HG03097 (cell line): ENCODE measurements at regions not wholly inside any gene's neighbourhood (a gene's known extent, or its start where the extent isn't known, plus 50 kb on each side); places are given as distances from the start of the nearest gene placed in this dataset.
"Not testable (repeated sequence)": the region's sequence is repeated elsewhere in the genome, so short reads cannot be mapped to it uniquely, and the experiment has no call there.

Source experiments
- ATAC-seq: cut with Tn5 transposase; IDR thresholded peaks from one replicate; pipeline ENCODE4 v1.9.1; 2021; ENCODE audit not compliant: unreplicated experiment, low FRiP score

DNA sequence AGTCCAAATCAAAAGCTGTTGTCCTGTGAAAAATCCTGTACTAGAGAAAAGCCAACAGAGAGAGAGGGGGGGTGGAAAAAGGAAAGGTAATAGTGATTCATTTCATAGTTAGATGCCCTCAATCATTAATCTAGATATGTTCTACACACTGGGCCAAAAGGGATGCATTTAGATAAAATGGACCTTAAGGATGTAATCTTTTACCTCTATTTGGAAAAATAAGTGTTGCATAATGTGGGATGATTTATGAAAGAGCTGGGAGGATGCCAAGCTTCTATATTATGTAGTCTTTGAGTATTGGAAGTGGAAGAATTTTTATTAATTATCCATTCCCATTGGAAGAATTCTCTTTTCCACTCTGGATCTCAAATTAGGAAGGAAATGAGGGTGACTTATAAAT is 480.5 kb upstream of the ZEB2 start:
- ATAC-seq: no peak

DNA sequence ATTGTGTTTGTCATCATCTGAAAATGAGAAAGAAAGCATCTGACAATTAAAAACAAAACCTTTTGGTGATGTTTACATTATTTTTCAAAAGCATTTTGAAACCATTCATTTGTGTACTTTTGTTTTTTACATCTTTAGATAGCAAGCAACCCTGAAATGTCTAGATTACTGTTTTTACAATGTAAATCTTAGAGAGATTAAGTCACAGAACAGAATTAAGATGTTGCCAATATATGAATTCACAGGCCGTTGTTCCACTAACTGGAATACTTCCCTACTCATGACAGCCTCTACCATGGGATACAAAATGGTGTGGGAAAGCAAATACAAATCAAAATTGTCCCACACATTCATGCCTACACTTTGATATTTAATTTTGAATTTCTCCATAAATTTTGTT is 480.0 kb upstream of the ZEB2 start:
- ATAC-seq: no peak

DNA sequence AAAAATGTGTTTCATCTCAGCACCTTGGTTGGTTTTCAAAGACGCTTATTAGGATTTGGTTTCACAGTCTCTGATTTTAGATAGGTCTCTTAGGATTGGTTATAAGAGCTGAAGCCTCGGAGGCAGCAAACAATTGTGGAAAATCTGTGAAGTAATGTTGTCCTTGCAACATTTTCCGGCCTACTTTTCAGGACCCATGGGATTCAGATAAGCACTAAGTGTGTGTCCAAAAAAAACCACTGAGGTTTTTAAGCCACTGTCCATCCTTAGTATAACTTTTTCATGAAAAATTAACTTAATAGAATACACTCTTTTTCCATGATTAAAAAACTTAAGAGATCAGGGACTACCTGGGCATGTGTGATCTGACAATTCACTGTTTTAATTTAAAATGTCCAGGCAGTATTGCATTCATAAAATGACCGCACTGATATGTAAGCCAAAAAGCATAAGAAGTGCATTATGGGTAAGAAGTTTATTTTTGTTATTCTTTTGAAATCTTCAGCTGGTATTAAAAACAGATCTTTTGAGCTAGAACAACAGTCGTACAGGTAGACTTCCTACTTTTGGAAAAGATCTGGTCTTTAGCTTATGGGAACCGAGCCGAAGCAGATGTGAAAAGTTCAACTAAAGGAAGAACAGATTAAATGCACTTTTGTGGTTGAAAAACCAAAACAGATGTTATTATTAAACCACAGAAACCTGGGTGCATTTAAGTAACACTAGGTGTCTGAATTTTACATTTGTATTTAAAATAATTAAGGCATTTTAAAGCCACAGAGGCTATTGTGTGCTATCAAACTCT is 479.4 kb upstream of the ZEB2 start:
- ATAC-seq: no peak

DNA sequence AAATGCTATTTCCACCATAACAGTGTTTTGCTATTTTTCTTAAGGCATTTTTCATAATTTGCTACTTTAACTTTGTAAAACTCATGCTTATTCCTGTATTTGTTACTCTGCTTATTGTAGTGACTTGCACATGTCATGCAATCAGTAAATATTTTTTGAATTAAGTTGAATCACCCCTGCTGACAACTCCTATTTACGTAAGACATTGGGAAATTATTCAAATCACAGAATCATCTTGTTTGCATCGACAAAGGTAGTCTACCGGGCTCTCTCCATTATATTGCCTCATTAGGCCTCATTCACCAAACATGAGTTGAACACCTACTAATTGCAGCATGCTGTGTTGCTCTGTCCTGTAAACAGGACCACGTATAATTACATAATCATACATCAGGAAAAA is 478.5 kb upstream of the ZEB2 start:
- ATAC-seq: no peak

DNA sequence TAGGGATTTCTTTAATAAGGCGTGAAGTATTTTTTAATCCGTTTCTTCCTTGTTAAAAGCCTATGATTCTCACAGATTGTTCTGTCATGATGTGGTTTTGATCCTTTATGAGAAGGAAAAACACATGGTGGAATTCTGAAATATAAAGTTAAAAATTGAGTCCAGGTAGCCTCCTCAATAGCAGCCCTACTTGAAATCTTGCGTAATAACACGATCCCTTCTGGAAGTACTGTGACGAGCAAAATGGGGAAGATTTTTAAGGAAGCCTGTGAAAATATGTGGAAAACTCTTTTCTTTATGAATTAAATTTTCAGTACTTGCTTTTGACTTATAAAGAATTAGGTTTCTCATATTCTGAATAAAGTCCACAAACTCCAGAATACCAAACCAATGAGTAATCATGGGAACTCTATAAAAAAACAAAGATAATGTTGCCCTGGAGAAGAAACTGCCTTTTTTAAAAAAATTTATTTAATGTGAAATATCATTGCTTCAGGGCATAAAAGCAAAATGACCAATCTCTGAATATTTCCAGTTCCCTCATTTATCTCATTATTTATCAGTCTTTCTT is 476.4 kb upstream of the ZEB2 start:
- ATAC-seq: no peak

DNA sequence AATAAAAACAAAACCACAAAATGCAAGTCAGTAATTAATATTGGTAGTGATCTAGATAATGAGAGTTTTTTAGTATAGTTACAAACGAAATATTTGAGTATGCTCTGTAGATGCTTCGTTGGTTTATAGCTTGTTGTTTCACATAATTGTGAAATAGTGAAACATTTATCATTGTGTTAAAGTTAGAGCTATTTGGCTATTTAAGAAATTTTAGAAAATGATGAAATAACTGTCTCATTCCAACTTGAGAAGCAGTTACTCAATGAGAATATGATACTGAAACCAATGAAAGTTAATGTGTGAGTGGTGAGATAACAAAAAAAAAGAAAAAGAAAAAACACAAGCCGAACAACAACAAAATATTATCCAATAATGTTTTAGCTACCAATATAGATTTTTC is 475.6 kb upstream of the ZEB2 start:
- no peak for ATAC-seq

DNA sequence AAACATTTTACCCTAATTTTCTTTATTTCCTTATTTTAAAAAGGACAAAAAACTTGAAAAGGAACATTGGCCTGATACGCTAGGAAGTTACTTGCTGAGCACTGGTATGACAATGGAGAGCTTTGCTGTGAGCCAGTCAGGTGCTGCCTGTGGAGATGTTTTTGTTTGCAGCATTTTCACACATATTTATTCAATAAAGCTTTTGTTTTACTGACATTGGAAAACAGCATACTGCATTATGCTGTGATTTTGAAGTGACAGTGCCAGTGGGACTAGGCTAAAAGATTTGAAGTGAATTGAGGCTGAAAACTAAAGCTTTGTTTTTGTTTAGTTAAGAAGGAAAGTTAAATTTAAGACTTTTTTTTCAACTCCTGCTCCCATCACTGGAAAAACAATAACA is 470.7 kb upstream of the ZEB2 start:
- no peak for ATAC-seq

DNA sequence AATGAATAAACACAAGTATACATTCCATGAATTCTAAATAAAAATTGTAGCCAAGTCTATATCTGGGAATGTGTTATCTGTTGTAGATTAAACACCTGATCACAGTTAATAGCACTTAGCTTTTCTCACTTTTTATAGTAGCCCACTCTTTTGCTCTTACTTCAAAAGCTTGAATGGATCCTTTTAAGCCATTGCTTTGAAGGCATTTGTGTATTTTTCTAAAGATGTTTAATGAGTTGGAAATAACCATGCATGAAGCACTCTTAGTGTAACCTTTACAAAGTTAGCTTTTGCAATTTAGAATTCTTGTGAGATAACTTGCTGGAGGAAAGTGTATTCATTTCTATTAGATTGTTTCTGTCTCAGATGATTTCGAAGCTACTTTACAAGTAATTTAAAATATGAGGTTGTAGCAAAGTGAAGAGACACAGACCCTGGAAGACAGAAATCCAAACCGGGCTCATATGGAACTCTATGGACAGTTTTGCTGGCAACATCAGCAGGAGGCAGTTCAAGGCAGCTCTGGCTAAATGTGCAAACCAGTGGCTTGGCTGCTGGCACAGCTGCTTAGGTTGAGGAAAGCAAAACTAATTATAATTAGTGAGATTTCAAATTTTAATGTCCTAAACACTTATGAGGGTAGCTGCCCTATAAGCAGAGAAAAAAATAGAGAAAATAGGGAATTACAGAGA is 469.8 kb upstream of the ZEB2 start:
- no peak for ATAC-seq

DNA sequence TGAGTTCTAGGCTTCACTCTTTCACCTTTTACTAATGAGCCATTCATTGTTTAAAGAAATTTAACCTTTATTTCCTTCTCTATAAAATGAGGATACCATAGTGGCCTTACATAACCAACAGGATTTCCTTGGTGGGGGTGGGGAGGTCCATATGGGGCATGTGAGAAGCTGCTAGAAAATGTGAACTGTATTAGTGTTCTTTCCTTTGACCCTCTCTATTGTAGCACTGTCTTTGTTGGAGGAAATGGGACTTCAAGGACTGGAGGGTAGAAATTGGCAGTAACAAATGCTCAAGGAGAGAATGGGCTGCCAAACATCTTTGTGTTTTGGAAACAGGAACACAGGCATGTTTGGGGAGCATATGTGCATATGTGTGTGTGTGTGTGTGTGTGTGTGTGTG is 468.7 kb upstream of the ZEB2 start:
- no peak for ATAC-seq

DNA sequence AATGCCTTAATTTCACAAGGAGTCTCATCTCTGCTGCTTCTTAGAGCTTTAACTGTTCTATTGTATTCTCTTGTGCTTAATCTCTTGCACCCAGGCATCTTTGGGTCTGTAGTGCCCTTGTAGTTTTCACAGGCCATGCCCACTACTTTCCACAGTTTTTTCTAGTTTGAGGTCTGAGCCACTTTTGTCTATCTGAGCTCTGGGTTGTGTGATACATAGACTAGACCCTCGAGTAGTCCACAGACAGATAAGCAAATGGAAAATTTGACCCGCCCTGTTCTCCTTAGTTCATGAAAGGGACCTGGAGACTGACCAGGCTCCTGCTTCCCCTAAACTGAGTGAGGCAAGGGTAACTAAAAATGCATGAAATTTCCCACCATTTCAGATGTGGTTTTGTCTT is 466.8 kb upstream of the ZEB2 start:
- ATAC-seq: no peak

DNA sequence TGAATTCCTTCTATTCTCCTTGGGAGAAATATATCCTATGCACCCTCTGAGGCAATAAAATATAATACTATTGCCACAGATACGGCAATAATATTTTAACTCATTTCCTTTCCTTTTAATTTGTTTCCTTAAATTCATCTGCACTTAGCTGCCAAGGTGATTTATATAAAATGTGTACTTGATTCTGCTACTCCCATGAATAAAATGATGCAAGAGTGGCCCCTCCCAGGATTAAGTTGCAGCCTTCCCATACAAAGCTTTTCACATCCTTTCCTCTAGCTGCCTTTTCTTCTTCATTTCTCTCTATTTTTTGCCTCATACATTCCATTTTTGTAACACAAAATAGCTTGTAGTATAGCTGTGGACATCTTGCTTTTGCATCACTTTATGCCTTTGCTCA is 464.1 kb upstream of the ZEB2 start:
- no peak for ATAC-seq

DNA sequence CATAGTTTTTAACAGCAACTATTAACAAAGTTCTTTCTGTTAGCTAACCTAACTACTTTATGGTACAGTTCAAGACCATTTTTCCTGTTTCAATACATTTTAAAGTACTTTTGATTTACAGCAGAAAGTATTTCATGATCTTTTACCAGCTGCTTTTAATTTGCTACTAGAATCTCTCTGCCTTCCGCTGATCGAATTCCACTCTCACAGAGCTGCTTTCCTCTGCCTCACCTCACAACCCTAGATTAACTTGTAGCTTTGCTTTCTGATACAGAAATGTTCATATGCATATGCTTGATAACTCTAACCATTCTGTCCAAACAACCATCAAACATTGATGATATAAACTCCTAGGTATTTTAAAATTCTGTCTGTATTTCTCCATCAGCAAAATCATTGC is 463.2 kb upstream of the ZEB2 start:
- no peak for ATAC-seq

DNA sequence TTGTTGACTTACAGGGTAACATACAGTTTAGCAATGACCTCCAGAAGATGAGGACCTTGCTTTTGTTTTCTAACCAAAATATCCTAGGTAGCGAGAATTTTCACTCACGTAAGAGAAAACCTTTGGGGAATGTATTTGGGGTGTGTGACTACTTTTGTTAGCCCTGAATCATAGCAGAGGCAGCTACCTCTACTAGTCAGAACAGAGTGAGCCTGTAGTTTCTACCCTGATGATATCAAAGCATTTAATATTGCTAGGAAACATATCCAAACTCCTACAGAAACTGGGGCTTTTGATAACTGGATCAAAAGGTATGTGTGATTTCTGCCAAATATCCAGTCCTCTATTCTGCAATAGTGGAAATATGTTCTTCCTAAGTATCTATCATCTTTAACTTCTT is 462.6 kb upstream of the ZEB2 start:
- ATAC-seq: no peak

DNA sequence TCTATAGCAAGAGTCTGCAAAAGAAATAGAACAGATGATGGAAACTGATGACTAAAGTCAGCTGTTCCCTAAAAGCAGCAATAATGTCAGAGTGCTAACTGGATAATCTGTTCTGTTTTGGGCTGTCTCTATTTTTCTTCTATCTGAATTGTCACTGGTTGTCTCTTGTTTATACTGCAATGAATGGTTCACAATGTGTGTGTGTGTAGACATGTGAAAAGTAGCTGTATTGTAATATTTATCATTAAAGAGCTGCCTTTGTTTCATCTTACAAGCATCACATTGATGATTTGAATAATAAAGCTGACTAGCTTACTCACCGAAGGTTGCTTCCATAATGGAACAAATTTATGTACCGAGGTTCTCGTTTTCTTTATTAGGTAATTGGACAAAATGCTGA is 456.0 kb upstream of the ZEB2 start:
- ATAC-seq: no peak

DNA sequence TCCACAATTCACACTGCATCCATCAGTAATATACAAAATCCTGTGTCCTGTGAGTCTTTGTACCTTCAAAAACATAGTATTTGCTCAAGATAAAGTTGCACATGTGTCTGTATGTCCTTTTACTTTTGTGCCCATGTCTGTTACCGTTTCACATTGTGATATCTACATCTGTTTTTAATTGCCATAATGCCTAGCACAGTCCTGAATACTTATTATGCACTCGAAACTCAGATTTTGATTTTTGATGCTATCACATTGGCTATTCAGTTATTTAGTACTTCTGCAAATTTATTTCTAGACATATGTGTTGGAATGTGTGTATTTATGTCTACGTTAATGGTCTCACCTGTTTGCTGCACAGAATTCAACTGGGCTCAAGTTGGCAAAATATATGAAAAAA is 452.8 kb upstream of the ZEB2 start:
- ATAC-seq: no peak

DNA sequence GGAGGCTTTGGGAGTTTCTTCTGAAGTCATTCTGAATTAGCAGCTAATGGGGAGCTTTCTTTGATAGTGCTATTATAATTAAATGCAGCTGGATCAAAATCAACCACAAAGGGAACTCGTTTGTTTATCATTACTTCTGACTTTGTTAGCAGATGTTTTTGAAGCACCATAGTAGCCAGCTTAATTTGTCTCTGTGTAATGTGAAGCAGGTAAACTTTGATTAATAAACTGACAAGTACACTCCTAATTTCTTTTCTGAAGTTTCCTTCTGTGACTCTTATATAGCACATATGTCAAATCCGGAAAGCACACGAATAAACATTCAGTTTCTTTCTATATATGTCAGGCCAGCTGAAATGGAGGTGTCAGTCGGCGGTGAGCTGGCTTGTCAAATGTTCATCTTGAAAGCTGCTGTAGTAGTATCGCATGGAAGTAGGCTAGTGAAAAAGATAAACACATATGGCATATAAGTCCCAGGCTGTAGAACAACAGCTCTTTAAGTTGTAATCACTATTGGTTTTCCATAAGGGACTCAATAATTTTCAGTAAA is 451.9 kb upstream of the ZEB2 start:
- ATAC-seq: no peak

DNA sequence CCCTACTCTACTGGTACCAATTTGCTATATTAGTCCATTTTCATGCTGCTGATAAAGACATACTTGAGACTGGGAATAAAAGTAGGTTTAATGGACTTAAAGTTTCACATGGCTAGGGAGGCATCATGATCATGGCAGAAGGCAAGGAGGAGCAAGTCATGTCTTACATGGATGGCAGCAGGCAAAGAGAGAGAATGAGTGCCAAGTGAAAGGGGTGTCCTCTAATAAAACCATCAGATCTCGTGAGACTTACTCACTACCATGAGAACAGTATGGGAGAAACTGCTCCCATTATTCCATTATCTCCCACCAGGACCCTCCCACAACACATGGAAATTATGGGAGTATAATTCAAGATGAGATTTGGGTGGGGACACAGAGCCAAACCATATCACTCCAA is 450.5 kb upstream of the ZEB2 start:
- not testable (repeated sequence) for ATAC-seq

DNA sequence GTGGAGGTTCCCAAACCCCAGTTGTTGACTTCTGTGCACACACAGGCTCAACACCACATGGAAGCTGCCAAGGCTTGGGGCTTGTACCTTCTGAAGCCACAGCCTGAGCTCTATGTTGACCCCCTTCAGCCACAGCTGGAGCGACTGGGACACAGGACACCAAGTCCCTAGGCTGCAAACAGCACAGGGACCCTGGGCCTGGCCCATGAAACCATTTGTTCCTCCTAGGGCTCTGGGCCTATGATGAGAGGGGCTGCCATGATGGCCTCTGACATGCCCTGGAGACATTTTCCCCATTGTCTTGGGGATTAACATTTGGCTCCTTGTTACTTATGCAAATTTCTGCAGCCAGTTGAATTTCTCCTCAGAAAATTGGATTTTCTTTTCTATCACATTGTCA is 449.6 kb upstream of the ZEB2 start:
- not testable (repeated sequence) for ATAC-seq

DNA sequence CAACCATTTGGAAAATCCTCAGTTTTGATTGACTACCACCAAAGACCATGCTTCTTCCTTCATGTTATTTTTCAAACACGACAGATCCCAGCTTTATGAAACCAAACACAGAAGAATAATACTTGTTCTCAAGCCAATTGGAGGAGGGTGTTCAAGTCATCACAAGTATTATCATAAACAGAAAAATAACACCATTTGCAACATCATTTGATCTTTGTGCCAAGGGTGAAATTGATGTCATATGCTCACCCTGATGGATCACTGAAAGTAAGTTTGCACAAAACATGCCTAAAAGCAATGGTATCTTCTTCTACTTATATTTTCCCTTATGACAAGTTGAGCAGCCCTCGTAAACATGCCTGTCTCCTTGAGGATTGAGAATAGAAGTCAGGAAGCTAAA is 448.0 kb upstream of the ZEB2 start:
- ATAC-seq: no peak

DNA sequence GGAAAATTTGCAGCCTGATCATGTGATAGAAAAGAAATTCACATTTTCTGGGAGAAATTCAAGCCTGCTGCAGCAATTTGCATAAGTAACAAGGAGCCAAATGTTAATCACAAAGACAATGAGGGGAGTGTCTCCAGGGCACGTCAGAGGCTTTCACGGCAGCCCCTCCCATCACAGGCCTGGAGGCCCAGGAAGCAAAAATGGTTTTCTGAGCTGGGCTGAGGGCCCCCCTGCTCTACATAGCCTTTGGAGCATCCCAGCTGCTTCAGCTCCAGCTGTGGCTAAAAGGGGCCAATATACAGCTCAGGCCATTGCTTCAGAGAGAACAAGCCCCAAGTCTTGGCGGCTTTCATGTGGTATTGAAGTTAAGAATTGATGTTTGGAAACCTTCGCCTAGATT is 445.3 kb upstream of the ZEB2 start:
- no peak for ATAC-seq

DNA sequence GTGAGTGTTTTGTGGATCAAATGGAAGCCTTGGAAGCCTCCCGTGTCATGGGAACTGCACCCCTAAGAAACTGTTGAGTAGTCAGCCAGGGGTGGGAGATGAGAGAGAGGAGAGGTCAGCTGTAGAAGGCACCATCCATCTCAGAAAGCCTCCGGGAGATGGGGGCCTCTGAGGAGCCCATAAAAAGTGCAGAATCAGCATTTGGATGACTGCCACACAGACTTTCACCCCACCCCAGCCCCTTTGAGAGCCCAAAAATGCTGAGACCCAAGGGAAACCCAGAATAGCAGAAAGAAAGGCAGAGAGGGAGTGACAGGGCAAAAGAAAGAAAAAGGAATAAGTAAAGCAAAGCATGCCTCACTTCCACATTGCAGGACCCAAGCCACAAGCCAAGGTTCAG is 443.1 kb upstream of the ZEB2 start:
- no peak for ATAC-seq

DNA sequence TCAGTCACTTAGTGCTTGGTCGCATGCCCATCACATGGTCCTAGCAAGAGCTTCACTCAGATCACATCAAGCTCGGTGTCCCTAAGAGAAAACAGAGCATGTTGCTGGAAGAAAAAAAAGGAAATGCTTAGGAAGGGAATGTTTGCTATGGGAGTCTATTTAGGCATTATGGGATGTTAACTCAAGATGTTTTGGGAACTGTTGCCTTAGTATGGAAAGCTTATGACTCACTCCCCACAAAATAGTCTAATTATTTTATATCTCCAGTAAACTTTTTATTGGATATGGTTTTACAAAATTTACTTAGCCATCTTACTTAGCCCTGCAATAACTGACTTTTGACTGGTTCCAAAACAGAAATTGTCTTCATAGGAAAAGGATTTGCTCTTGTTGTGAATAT is 439.5 kb upstream of the ZEB2 start:
- ATAC-seq: no peak
